NCI-H748 (cell line): ENCODE measurements at regions not wholly inside any gene's neighbourhood (a gene's known extent, or its start where the extent isn't known, plus 50 kb on each side); places are given as distances from the start of the nearest gene placed in this dataset.

Source experiments
- DNase-seq: peaks from one replicate; lab custom pipeline; 2025; ENCODE audit not compliant: unreplicated experiment; lab: John Stamatoyannopoulos, UW

GRCh38 chr11:116272181-116272789 lies 500.5 kb downstream of the BUD13 start:
- no peak for DNase-seq

- no peak for DNase-seq
These were observed 501.3 kb downstream of the BUD13 start for GRCh38 chr11:116271479-116271878.

GRCh38 chr11:116267146-116267545 lies 505.6 kb downstream of the BUD13 start:
- DNase-seq: no peak

GRCh38 chr11:116263770-116264169 lies 509.0 kb downstream of the BUD13 start:
- no peak for DNase-seq

- DNase-seq: peak; percentile 78
These were observed 509.8 kb downstream of the BUD13 start for GRCh38 chr11:116263019-116263418.

- DNase-seq: no peak
These were observed 510.4 kb downstream of the BUD13 start for GRCh38 chr11:116262370-116262769.

- DNase-seq: no peak
These were observed 511.2 kb downstream of the BUD13 start for GRCh38 chr11:116261606-116262005.

GRCh38 chr11:116258821-116259220 lies 514.0 kb downstream of the BUD13 start:
- DNase-seq: no peak

- DNase-seq: no peak
These were observed 514.9 kb downstream of the BUD13 start for GRCh38 chr11:116257883-116258282.

- DNase-seq: no peak
These were observed 515.7 kb downstream of the BUD13 start for GRCh38 chr11:116257092-116257491.

GRCh38 chr11:116256215-116256614 lies 516.6 kb downstream of the BUD13 start:
- no peak for DNase-seq

- peak; percentile 81 for DNase-seq
These were observed 517.4 kb downstream of the BUD13 start for GRCh38 chr11:116255321-116255953.

GRCh38 chr11:116250155-116250554 lies 522.6 kb downstream of the BUD13 start:
- no peak for DNase-seq

GRCh38 chr11:116249561-116249960 lies 523.2 kb downstream of the BUD13 start:
- no peak for DNase-seq

- no peak for DNase-seq
These were observed 527.9 kb downstream of the BUD13 start for GRCh38 chr11:116244889-116245288.

- no peak for DNase-seq
These were observed 528.3 kb downstream of the BUD13 start for GRCh38 chr11:116244439-116244838.

GRCh38 chr11:116243991-116244390 lies 528.8 kb downstream of the BUD13 start:
- DNase-seq: no peak

GRCh38 chr11:116242006-116242405 lies 530.8 kb downstream of the BUD13 start:
- no peak for DNase-seq

GRCh38 chr11:116240710-116241109 lies 532.1 kb downstream of the BUD13 start:
- no peak for DNase-seq

- no peak for DNase-seq
These were observed 533.5 kb downstream of the BUD13 start for GRCh38 chr11:116239247-116239646.

GRCh38 chr11:116234989-116235568 lies 537.7 kb downstream of the BUD13 start:
- no peak for DNase-seq

GRCh38 chr11:116233561-116233960 lies 539.2 kb downstream of the BUD13 start:
- no peak for DNase-seq
